Umbilical cord (tissue), 1 donor: ENCODE measurements at regions not wholly inside any gene's neighbourhood (a gene's known extent, or its start where the extent isn't known, plus 50 kb on each side); places are given as distances from the start of the nearest gene placed in this dataset.

Experiments used
- DNase-seq: peaks from one replicate; pipeline ENCODE4 v3.0.0-alpha.2; 2015; ENCODE audit warnings: low spot score

GRCh38 chr7:12124028-12124427, 87.1 kb upstream of the TMEM106B start:
- DNase-seq: no peak

GRCh38 chr7:12127455-12127854, 83.6 kb upstream of the TMEM106B start:
- DNase-seq: peak; percentile 97

- no peak for DNase-seq
Observed at GRCh38 chr7:12130609-12131008, 80.5 kb upstream of the TMEM106B start.

- DNase-seq: no peak
Observed at GRCh38 chr7:12131122-12131521, 80.0 kb upstream of the TMEM106B start.

- no peak for DNase-seq
Observed at GRCh38 chr7:12133865-12134264, 77.2 kb upstream of the TMEM106B start.

GRCh38 chr7:12136523-12136922, 74.6 kb upstream of the TMEM106B start:
- no peak for DNase-seq

- DNase-seq: no peak
Observed at GRCh38 chr7:12137283-12137682, 73.8 kb upstream of the TMEM106B start.

GRCh38 chr7:12138421-12138820, 72.7 kb upstream of the TMEM106B start:
- no peak for DNase-seq

- no peak for DNase-seq
Observed at GRCh38 chr7:12139416-12139815, 71.7 kb upstream of the TMEM106B start.

- DNase-seq: no peak
Observed at GRCh38 chr7:12146813-12147212, 64.3 kb upstream of the TMEM106B start.

- no peak for DNase-seq
Observed at GRCh38 chr7:12152196-12152918, 58.7 kb upstream of the TMEM106B start.

GRCh38 chr7:12154119-12154518, 57.0 kb upstream of the TMEM106B start:
- DNase-seq: no peak

GRCh38 chr7:12157517-12157916, 53.6 kb upstream of the TMEM106B start:
- no peak for DNase-seq

- no peak for DNase-seq
Observed at GRCh38 chr7:12158334-12159060, 52.6 kb upstream of the TMEM106B start.

GRCh38 chr7:12161146-12161545, 49.9 kb upstream of the TMEM106B start:
- peak; percentile 12 for DNase-seq
